CD4-positive, alpha-beta T cell (primary cell): ENCODE measurements at regions not wholly inside any gene's neighbourhood (a gene's known extent, or its start where the extent isn't known, plus 50 kb on each side); places are given as distances from the start of the nearest gene placed in this dataset.

Source experiments
- ATAC-seq: fragments of 200-7000 bp; cut with Tn5 transposase; one replicate; pipeline ENCODE4 v1.10.0; 2022; ENCODE audit warnings: mild to moderate bottlenecking; ENCODE audit not compliant: poor library complexity
- CTCF ChIA-PET: fragments of 350-600 bp; sonication (Branson Sonifier 250); formaldehyde crosslinking; loops from one replicate; lab custom pipeline; 2021; ENCODE audit warnings: antibody characterized with exemption, inconsistent platforms; lab: Charles Lee
- POLR2A ChIA-PET: fragments of 350-600 bp; sonication (Branson Sonifier 250); formaldehyde crosslinking; loops from one replicate; lab custom pipeline; 2021; ENCODE audit warnings: antibody characterized with exemption, inconsistent platforms; lab: Charles Lee
- DNase-seq, 14 experiments: peaks; one replicate each; pipeline ENCODE4 v3.0.0-alpha.2; 2013 to 2020; ENCODE audit warnings: mixed read lengths in 2 of 14
- H3K27ac ChIP-seq, 2 donors: one replicate each; pipeline versions ENCODE4 v1.5.1 to v1.7.0; 2013; ENCODE audit warnings: low read length in 2 of 2, low read depth in 1 of 2, mild to moderate bottlenecking in 1 of 2
- H3K27me3 ChIP-seq, 2 experiments: 1 replicate in 1 of 2; 2 replicates in 1 of 2; pipeline versions ENCODE4 v1.6.1 to v1.7.0; 2013; ENCODE audit warnings: low read length in 2 of 2, control low read depth in 1 of 2, mild to moderate bottlenecking in 1 of 2, moderate library complexity in 1 of 2; ENCODE audit not compliant: insufficient read depth in 2 of 2, control insufficient read depth in 1 of 2
- H3K36me3 ChIP-seq: one replicate; pipeline ENCODE4 v1.6.1; 2013; ENCODE audit warnings: low read length, control low read depth; ENCODE audit not compliant: insufficient read depth
- H3K4me1 ChIP-seq: one replicate; pipeline ENCODE4 v1.6.1; 2013; ENCODE audit warnings: low read length, control low read depth; ENCODE audit not compliant: insufficient read depth
- H3K4me3 ChIP-seq: one replicate; pipeline ENCODE4 v1.5.1; 2013; ENCODE audit warnings: mild to moderate bottlenecking, low read length, moderate library complexity
- H3K9me3 ChIP-seq, 2 experiments: 1 replicate in 1 of 2; 2 replicates in 1 of 2; pipeline versions ENCODE4 v1.6.1 to v1.7.0; 2013; ENCODE audit warnings: low read length in 2 of 2, mild to moderate bottlenecking in 2 of 2, control low read depth in 1 of 2, moderate library complexity in 1 of 2; ENCODE audit not compliant: control insufficient read depth in 1 of 2, insufficient read depth in 1 of 2
- H3K27ac Mint-ChIP-seq: one replicate; pipeline ENCODE4 v1.8.0; 2020; ENCODE audit warnings: mixed read lengths
- H3K27me3 Mint-ChIP-seq: one replicate; pipeline ENCODE4 v1.8.0; 2021; ENCODE audit warnings: mixed read lengths
- H3K36me3 Mint-ChIP-seq: one replicate; pipeline ENCODE4 v1.8.0; 2021; ENCODE audit warnings: low read depth, mixed read lengths
- H3K4me1 Mint-ChIP-seq: one replicate; pipeline ENCODE4 v1.8.0; 2021; ENCODE audit warnings: low read depth, mixed read lengths
- H3K4me3 Mint-ChIP-seq: one replicate; pipeline ENCODE4 v1.8.0; 2020; ENCODE audit warnings: mild to moderate bottlenecking, mixed read lengths
- H3K9me3 Mint-ChIP-seq: one replicate; pipeline ENCODE4 v1.8.0; 2020; ENCODE audit warnings: mixed read lengths
- CTCF ChIP-seq: fragments of 200-600 bp; IDR thresholded peaks from one replicate; pipeline ENCODE4 v1.8.0; 2022; ENCODE audit warnings: antibody characterized with exemption, mild to moderate bottlenecking
- intact Hi-C, 2 experiments: fragments of 100-400 bp; cut with DNase I in 1 of 2; cut with micrococcal nuclease in 1 of 2; formaldehyde crosslinking; loops; one replicate each; pipeline versions ENCODE4 v1.15.1 to v1.9.0; 2023 to 2025; cut with DNase I, micrococcal nuclease

DNA sequence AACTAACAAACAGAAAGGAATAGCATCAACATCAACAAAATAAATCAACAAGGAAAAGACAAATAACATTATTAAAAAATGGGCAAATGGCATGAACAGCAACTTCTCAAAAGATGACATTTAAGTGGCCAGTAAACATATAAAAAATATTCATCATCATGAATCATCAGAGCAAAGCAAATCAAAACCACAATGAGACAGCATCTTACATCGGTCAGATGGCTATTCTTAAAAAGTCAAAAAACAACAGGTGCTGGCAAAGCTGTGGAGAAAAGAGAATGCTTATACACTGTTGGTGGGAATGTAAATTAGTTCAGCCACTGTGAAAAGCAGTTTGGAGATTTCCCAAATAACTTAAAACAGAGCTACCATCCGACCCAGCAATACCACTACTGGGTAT is 327.1 kb downstream of the CMPK2 start:
- H3K9me3 Mint-ChIP-seq: no peaks in the 10 kb centered on the region
- no peak for TF ChIP-seq CTCF
- intact Hi-C loops: no loop called here
- DNase-seq: no peak
- no peaks in the 10 kb centered on the region for H3K4me1 Mint-ChIP-seq
- Histone ChIP-seq H3K36me3 (no peaks in the 10 kb centered on the region), H3K9me3 (no peaks in the 10 kb centered on the region), H3K27me3 (peaks cover 0 to 6% of the 10 kb centered on the region in 2 experiments), H3K4me3 (no peak overlapping the region), H3K27ac (no peak overlapping the region), H3K4me1 (no peaks in the 10 kb centered on the region)
- no peaks in the 10 kb centered on the region for H3K36me3 Mint-ChIP-seq
- CTCF ChIA-PET: no interaction called here
- no peak overlapping the region for H3K27ac Mint-ChIP-seq
- no peak overlapping the region for H3K4me3 Mint-ChIP-seq
- ATAC-seq: no peak
- H3K27me3 Mint-ChIP-seq: peaks cover 21% of the 10 kb centered on the region
- POLR2A ChIA-PET: no interaction called here

- intact Hi-C loops: no loop called here
- Histone ChIP-seq H3K36me3 (no peaks in the 10 kb centered on the region), H3K4me3 (no peak overlapping the region), H3K27ac (no peak overlapping the region), H3K4me1 (no peaks in the 10 kb centered on the region), H3K9me3 (no peaks in the 10 kb centered on the region), H3K27me3 (no peaks in the 10 kb centered on the region)
- ChIA-PET POLR2A (no interaction called here), CTCF (no interaction called here)
- Mint-ChIP-seq H3K4me1 (no peaks in the 10 kb centered on the region), H3K36me3 (no peaks in the 10 kb centered on the region), H3K9me3 (peaks cover 2% of the 10 kb centered on the region), H3K27ac (no peak overlapping the region), H3K27me3 (peaks cover under 1% of the 10 kb centered on the region), H3K4me3 (no peak overlapping the region)
- TF ChIP-seq CTCF: no peak
- DNase-seq: no peak
- ATAC-seq: no peak
Measured at GRCh38 chr2:6545336-6545735, 320.4 kb downstream of the CMPK2 start.

- no peak overlapping the region for H3K27ac Mint-ChIP-seq
- H3K27me3 ChIP-seq: no peaks in the 10 kb centered on the region
- intact Hi-C loops: no loop called here
- H3K36me3 ChIP-seq: no peaks in the 10 kb centered on the region
- H3K4me1 Mint-ChIP-seq: no peaks in the 10 kb centered on the region
- no peak overlapping the region for H3K27ac ChIP-seq
- ChIA-PET POLR2A (no interaction called here), CTCF (no interaction called here)
- ATAC-seq (no peak), DNase-seq (no peak)
- no peaks in the 10 kb centered on the region for H3K27me3 Mint-ChIP-seq
- no peak overlapping the region for H3K4me3 ChIP-seq
- peaks cover 2% of the 10 kb centered on the region for H3K9me3 Mint-ChIP-seq
- H3K4me1 ChIP-seq: no peaks in the 10 kb centered on the region
- H3K9me3 ChIP-seq: no peaks in the 10 kb centered on the region
- no peak overlapping the region for H3K4me3 Mint-ChIP-seq
- TF ChIP-seq CTCF: no peak
- no peaks in the 10 kb centered on the region for H3K36me3 Mint-ChIP-seq
Measured at GRCh38 chr2:6545795-6546194, 319.9 kb downstream of the CMPK2 start.
